SK-N-SH treated with all-trans-retinoic acid at 6 μM for 48 hours (cell line): ENCODE measurements at regions not wholly inside any gene's neighbourhood (a gene's known extent, or its start where the extent isn't known, plus 50 kb on each side); places are given as distances from the start of the nearest gene placed in this dataset.

Source experiments
- ZC3H10 ChIP-seq: fragments of 250-450 bp; sonication (Bioruptor Pico); IDR thresholded peaks from 2 replicates; pipeline ENCODE4 v1.5.1; 2021; ENCODE audit warnings: mild to moderate bottlenecking, moderate library complexity
- ZFP3 ChIP-seq: fragments of 250-450 bp; sonication (Bioruptor Pico); IDR thresholded peaks from 2 replicates; pipeline ENCODE4 v1.5.0; 2020; ENCODE audit warnings: mild to moderate bottlenecking, moderate library complexity

DNA sequence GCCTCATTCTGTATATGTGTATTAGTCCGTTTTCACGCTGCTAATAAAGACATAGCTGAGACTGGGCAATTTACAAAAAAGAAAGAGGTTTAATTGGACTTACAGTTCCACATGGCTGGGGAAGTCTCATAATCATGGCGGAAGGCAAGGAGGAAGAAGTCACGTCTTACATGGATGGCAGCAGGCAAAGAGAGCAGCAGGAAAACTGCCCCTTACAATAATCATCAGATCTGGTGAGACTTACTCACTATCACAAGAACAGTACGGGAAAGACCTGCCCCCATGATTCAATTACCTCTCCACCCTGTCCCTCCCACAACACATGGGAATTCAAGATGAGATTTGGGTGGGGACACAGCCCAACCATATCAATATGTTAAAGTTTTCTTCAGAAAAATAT is 49.8 kb upstream of the GPBP1 start:
- TF ChIP-seq ZFP3 (CRISPR knock-in tag) (no peak), ZC3H10 (no peak)
